ENCODE measurements at regions not wholly inside any gene's neighbourhood (a gene's known extent, or its start where the extent isn't known, plus 50 kb on each side); places are given as distances from the start of the nearest gene placed in this dataset.

DNA sequence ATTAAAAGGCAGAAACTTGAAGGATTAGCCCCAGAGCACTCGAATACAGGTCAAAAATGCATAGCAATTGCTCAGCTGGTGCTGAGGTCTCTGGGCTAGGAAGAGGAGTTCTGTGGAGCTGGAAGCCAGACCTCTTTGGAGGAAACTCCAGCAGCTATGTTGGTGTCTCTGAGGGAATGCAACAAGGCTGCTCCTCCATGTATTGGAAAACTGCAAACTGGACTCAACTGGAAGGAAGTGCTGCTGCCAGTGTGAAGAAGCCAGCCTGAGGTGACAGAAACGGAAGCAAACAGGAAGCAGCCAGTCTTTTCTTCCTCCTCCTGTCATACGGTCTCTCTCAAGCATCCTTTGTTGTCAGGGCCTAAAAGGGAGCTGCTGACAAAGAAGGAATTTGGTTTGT, 233.4 kb upstream of the FGGY start:
- DNase-seq: no peak

GRCh38 chr1:59064592-59064991, 232.3 kb upstream of the FGGY start:
- no peak for DNase-seq

GRCh38 chr1:59066236-59066635, 230.7 kb upstream of the FGGY start:
- DNase-seq: no peak

- no peak for DNase-seq
Measured at GRCh38 chr1:59070610-59071009, 226.3 kb upstream of the FGGY start.

DNA sequence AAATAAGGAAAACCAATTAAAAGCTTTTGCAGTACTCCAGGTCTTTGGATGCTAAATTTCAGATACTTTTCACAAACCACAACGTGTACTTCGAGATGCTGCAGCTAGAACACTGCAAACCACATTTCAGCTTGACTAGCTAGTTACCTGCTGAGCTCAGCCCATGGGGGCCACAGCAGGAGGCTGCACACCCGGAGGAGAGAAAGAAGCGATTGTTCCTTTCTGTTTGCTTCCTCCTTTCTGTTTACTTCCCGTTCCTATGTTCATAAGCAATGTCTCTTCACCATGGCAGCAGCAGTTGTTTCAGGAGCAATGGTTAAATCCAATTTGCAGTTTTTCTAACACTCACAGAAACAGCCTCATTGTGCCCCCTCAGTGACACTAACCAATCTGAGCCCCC, 225.6 kb upstream of the FGGY start:
- DNase-seq: no peak

- no peak for DNase-seq
Measured at GRCh38 chr1:59071876-59072582, 224.9 kb upstream of the FGGY start.

- DNase-seq: no peak
Measured at GRCh38 chr1:59072583-59072947, 224.3 kb upstream of the FGGY start.

DNA sequence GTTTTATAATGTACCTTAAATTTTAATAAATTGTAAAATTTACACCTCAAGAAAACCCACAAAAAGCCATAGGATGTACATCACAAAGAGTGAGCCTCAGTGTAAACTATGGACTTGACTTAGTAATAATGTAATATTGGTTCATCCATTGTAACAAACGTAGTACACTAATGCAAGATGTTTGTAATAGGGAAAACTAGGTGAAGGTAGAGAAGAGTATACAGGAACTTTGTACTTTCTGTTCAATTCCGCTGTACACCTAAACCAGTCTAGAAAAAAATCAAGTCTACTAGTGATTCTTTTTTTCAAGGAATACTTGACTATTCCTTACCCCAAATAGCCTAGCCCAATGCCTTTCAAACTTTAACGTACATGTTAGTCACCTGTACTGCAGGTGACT, 222.3 kb upstream of the FGGY start:
- DNase-seq: no peak

- no peak for DNase-seq
Measured at GRCh38 chr1:59075021-59075420, 221.9 kb upstream of the FGGY start.

- DNase-seq: no peak
Measured at GRCh38 chr1:59076612-59077011, 220.3 kb upstream of the FGGY start.

DNA sequence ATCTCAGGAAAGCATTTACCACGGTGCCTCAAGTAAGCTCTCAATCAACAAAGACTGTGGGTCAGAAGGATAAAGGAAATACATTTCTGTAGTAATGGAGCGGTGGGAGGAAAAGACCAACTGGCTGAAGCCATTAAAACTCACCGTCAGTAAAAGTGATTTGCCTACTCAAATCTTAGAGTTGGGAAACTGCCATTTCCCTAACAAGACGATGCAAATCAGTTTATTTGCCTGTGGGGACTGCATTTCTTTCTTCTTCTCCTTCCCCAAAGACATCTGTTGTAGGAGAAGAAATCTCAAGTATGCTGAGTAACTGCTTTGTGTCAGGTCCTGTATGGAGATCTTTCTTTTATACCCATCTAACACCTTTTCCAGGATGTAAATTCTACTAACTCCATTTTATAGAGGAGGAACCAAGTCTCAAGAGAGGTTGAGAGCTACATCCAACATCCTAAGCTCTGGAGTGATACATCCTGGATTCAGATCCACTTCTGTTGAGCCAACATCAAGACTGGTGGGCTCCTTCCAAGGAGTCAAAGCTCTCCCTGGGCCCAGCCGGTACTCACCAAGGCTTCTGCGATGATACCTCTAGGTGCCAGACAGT, 219.3 kb upstream of the FGGY start:
- no peak for DNase-seq

DNA sequence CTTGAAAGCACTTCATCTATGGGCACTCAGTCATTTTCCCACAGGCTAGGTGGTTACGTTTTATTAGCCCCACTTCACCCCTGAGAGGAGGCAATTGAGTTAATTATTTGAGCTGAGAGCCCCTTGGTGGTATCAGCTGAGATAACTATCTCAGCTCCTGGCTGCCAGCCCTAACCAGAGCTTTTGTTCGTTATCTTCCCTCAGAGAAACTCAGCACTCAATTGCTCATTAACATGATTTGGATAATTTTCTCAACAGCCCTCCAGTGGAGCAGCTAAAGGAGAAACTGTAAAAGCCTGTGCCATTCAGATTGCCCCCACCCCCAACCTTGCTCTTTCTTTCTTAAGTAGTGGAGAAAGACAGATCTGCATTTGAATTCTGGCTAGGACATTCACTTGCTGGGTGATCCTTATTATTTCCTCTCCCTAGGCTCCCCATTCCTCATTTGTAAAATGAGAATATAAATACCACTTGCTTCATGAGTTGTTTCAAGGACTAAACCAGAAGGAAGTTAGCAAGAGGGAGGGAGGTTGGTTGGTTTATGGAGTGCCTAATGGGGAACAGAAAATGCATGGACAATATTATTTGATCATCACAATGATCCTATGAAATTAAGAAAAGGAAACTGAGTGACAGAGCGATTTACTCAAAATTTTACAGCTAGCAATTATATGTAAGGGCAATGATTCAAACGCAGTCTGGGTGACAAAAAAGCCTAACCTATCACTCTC, 218.7 kb upstream of the FGGY start:
- no peak for DNase-seq

- no peak for DNase-seq
Measured at GRCh38 chr1:59078866-59079265, 218.0 kb upstream of the FGGY start.

- DNase-seq: no peak
Measured at GRCh38 chr1:59079434-59080140, 217.3 kb upstream of the FGGY start.

GRCh38 chr1:59081181-59081580, 215.7 kb upstream of the FGGY start:
- DNase-seq: no peak

DNA sequence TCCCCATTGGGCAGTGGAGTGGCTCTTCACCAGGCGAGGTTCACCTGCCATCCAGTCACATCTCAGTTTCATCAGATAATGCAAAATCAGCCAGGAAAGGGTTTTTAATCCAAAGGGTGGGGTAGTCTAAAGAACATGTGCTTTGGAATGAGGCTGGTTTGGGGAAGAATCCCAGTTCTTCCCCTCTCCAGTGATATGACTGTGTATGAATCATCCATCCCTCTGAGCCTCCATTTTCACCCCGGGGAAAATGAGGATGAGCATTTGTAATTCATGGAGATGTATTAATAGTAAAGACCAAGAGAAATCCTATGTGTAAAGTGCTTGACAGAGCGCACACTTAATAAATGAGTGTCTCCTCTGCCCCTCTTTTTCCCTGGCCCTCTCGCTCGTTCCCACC, 215.1 kb upstream of the FGGY start:
- DNase-seq: no peak

DNA sequence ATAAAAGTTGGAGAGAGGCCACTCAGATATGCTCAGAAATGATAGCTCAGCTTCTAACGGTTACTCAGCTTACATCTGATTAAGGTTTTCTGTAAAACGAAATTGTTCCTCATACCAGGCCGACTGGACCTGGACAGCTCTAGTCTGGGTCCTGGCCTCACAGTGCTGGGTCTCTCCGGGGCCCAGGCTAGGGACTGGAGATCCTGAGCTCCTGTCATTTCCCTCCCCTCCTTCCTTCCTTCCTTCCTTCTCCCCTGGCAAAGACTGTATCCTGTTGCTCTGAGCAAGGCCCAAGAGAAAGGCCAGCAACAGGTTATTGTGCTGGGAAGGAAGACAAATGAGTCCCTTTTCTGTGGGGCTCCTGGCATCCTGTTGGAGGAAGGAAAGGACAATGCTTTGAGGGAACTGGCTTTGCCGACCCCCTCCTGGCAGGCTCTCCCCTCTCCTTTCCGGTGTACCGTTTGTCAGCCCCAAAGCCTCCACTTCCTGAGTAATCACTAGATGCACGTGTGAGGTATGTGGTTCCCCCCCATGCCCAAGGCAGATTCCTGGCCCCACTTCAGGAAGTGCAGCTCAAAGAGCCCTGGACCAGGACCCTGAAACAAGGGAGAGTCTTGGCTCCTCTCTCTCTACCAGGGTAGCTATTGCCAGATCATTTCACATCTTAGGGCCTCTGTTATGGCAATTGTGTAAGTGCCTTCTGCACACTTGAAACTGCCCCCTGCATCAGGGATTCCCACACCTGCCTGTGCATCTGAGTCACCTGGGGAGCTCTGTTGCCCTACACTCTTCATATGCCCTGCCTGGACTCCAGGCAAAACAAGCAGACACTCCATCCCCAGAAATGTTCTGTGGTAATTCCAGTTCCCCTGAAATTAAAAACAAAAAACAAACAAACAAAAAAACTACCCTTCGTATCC, 212.7 kb upstream of the FGGY start:
- no peak for DNase-seq

DNA sequence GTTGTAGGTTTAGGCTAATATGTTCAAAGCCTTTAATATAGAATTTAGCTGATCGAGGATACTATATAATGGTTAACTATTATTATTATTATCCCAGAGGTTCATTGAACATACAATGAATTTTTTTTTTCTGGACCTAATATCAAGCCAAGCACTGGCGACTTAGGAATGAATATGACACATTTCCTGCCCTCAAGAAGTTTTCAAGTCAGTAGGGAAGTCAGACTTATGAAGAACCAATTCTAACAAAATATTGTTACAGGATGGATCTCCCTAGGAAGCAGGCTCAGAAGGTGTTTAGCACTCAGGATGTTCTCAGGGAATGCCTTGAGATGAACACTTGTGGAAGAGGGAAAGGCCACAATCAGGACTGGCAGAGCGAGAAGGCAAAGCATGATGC, 211.8 kb upstream of the FGGY start:
- DNase-seq: no peak

GRCh38 chr1:59089036-59089798, 207.7 kb upstream of the FGGY start:
- no peak for DNase-seq

- no peak for DNase-seq
Measured at GRCh38 chr1:59089922-59090457, 206.9 kb upstream of the FGGY start.

DNA sequence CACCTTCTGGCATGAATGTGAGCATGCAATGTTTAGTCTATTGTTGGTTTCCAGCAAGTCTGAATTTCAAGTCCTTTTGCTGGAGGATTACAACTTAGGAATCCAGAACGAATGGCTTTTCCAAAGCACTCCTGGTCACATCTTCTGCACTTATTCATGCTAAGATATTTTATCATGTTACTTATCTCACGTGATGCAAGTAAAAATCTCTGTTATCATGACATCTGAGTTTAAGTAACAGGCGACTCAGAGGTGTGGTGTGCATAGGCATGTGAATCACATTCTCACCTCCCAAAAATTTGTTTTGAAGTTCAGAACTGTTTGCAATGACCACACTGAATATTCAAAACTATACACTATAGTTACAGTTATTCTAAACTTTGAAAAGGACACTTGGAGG, 204.8 kb upstream of the FGGY start:
- no peak for DNase-seq

Data from T-helper 9 cell (primary cell).